IPS-15b (cell line): ENCODE measurements at regions not wholly inside any gene's neighbourhood (a gene's known extent, or its start where the extent isn't known, plus 50 kb on each side); places are given as distances from the start of the nearest gene placed in this dataset.
"Not testable (repeated sequence)": the region's sequence is repeated elsewhere in the genome, so short reads cannot be mapped to it uniquely, and the experiment has no call there.

Source experiments
- H3K27me3 ChIP-seq: one replicate; pipeline ENCODE4 v1.6.1; 2013; ENCODE audit warnings: low read length; ENCODE audit not compliant: control insufficient read depth, insufficient read depth
- H3K36me3 ChIP-seq: one replicate; pipeline ENCODE4 v1.6.1; 2013; ENCODE audit warnings: low read length; ENCODE audit not compliant: control insufficient read depth, insufficient read depth
- H3K4me1 ChIP-seq: one replicate; pipeline ENCODE4 v1.6.1; 2013; ENCODE audit warnings: mild to moderate bottlenecking, low read length; ENCODE audit not compliant: control insufficient read depth, insufficient read depth
- H3K4me3 ChIP-seq: one replicate; pipeline ENCODE4 v1.5.1; 2013; ENCODE audit warnings: low read depth, low read length
- H3K9ac ChIP-seq: one replicate; pipeline ENCODE4 v1.6.1; 2013; ENCODE audit warnings: low read depth, mild to moderate bottlenecking, low read length
- H3K9me3 ChIP-seq: one replicate; pipeline ENCODE4 v1.6.1; 2013; ENCODE audit warnings: mild to moderate bottlenecking, low read length; ENCODE audit not compliant: control insufficient read depth, insufficient read depth

GRCh38 chrX:3550871-3551270 lies 162.6 kb downstream of the PRKX start:
- Histone ChIP-seq H3K27me3 (no peaks in the 10 kb centered on the region), H3K4me3 (no peak overlapping the region), H3K36me3 (no peaks in the 10 kb centered on the region), H3K4me1 (peaks cover 2% of the 10 kb centered on the region), H3K9ac (no peak overlapping the region), H3K9me3 (no peaks in the 10 kb centered on the region)

GRCh38 chrX:3550160-3550751 lies 163.2 kb downstream of the PRKX start:
- H3K27me3 ChIP-seq, result no peaks in the 10 kb centered on the region
- no peaks in the 10 kb centered on the region for H3K36me3 ChIP-seq
- H3K9me3 ChIP-seq, result no peaks in the 10 kb centered on the region
- H3K4me3 ChIP-seq, result no peak overlapping the region
- peaks cover 2% of the 10 kb centered on the region for H3K4me1 ChIP-seq
- H3K9ac ChIP-seq, result no peak overlapping the region

GRCh38 chrX:3549411-3549911 lies 164.0 kb downstream of the PRKX start:
- Histone ChIP-seq H3K36me3 (no peaks in the 10 kb centered on the region), H3K4me3 (peak overlapping the region; percentile 8), H3K9me3 (no peaks in the 10 kb centered on the region), H3K4me1 (peaks cover 2% of the 10 kb centered on the region), H3K9ac (no peak overlapping the region), H3K27me3 (no peaks in the 10 kb centered on the region)

GRCh38 chrX:3548765-3549391 lies 164.6 kb downstream of the PRKX start:
- Histone ChIP-seq H3K9me3 (no peaks in the 10 kb centered on the region), H3K4me1 (peaks cover 2% of the 10 kb centered on the region), H3K9ac (no peak overlapping the region), H3K27me3 (no peaks in the 10 kb centered on the region), H3K36me3 (no peaks in the 10 kb centered on the region), H3K4me3 (peak overlapping the region; percentile 8)

GRCh38 chrX:3545901-3546300 lies 167.5 kb downstream of the PRKX start:
- no peaks in the 10 kb centered on the region for H3K36me3 ChIP-seq
- no peaks in the 10 kb centered on the region for H3K9me3 ChIP-seq
- no peak overlapping the region for H3K4me3 ChIP-seq
- no peak overlapping the region for H3K9ac ChIP-seq
- H3K4me1 ChIP-seq, result peaks cover 2% of the 10 kb centered on the region
- no peaks in the 10 kb centered on the region for H3K27me3 ChIP-seq

- Histone ChIP-seq H3K9me3 (no peaks in the 10 kb centered on the region), H3K4me1 (no peaks in the 10 kb centered on the region), H3K4me3 (no peak overlapping the region)
These were observed 172.1 kb downstream of the PRKX start for GRCh38 chrX:3541336-3541735.

GRCh38 chrX:3540105-3540504 lies 173.3 kb downstream of the PRKX start:
- no peaks in the 10 kb centered on the region for H3K36me3 ChIP-seq
- H3K9ac ChIP-seq, result no peak overlapping the region
- H3K9me3 ChIP-seq, result no peaks in the 10 kb centered on the region
- H3K27me3 ChIP-seq, result no peaks in the 10 kb centered on the region
- no peak overlapping the region for H3K4me3 ChIP-seq
- no peaks in the 10 kb centered on the region for H3K4me1 ChIP-seq

More at GRCh38 chrX:3541336-3541735, 172.1 kb downstream of the PRKX start:
- Histone ChIP-seq H3K9ac (no peak overlapping the region), H3K36me3 (no peaks in the 10 kb centered on the region), H3K27me3 (no peaks in the 10 kb centered on the region)

GRCh38 chrX:3532581-3533085 lies 180.8 kb downstream of the PRKX start:
- no peak overlapping the region for H3K9ac ChIP-seq
- H3K4me1 ChIP-seq, result peaks cover 7% of the 10 kb centered on the region
- no peaks in the 10 kb centered on the region for H3K27me3 ChIP-seq
- no peak overlapping the region for H3K4me3 ChIP-seq
- H3K36me3 ChIP-seq, result no peaks in the 10 kb centered on the region
- no peaks in the 10 kb centered on the region for H3K9me3 ChIP-seq

GRCh38 chrX:3531435-3531834 lies 182.0 kb downstream of the PRKX start:
- not testable (repeated sequence) for H3K4me1 ChIP-seq, H3K9me3 ChIP-seq, H3K9ac ChIP-seq

GRCh38 chrX:3529466-3530010 lies 183.1 kb upstream of the MXRA5 start:
- Histone ChIP-seq H3K4me1 (peaks cover 7% of the 10 kb centered on the region), H3K27me3 (no peaks in the 10 kb centered on the region), H3K9me3 (no peaks in the 10 kb centered on the region), H3K36me3 (no peaks in the 10 kb centered on the region), H3K4me3 (no peak overlapping the region), H3K9ac (no peak overlapping the region)

More at GRCh38 chrX:3531435-3531834, 182.0 kb downstream of the PRKX start:
- H3K36me3 ChIP-seq, H3K4me3 ChIP-seq, H3K27me3 ChIP-seq: not testable (repeated sequence)

- no peak overlapping the region for H3K9ac ChIP-seq
- no peaks in the 10 kb centered on the region for H3K36me3 ChIP-seq
- H3K27me3 ChIP-seq, result no peaks in the 10 kb centered on the region
- H3K4me3 ChIP-seq, result no peak overlapping the region
- peaks cover under 1% of the 10 kb centered on the region for H3K4me1 ChIP-seq
- H3K9me3 ChIP-seq, result no peaks in the 10 kb centered on the region
These were observed 181.4 kb upstream of the MXRA5 start for GRCh38 chrX:3527811-3528210.

GRCh38 chrX:3527166-3527565 lies 180.7 kb upstream of the MXRA5 start:
- no peaks in the 10 kb centered on the region for H3K36me3 ChIP-seq
- no peak overlapping the region for H3K9ac ChIP-seq
- no peaks in the 10 kb centered on the region for H3K27me3 ChIP-seq
- no peak overlapping the region for H3K4me3 ChIP-seq
- H3K9me3 ChIP-seq, result no peaks in the 10 kb centered on the region
- H3K4me1 ChIP-seq, result no peaks in the 10 kb centered on the region
